ENCODE measurements at regions not wholly inside any gene's neighbourhood (a gene's known extent, or its start where the extent isn't known, plus 50 kb on each side); places are given as distances from the start of the nearest gene placed in this dataset.
"Not testable (repeated sequence)": the region's sequence is repeated elsewhere in the genome, so short reads cannot be mapped to it uniquely, and the experiment has no call there.

DNA sequence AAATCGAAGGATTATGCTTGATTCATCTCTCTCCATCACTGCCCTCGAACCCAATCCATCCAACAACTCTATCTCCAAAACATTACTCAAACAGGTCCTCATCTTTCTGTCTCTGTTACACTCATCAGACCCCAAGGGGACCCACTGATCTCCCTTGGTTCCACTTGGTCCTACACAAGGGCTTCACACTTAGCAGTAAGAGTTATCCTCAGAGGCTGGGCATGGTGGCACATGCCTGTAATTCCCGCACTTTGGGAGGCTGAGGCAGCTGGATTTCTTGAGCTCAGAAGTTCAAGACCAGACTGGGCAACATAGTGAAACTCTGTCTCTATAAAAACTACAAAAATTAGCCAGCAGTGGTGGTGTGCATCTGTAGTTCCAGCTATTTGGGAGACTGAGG, 302.9 kb upstream of the PLGLB2 start:
- TF ChIP-seq, protein P1, sequence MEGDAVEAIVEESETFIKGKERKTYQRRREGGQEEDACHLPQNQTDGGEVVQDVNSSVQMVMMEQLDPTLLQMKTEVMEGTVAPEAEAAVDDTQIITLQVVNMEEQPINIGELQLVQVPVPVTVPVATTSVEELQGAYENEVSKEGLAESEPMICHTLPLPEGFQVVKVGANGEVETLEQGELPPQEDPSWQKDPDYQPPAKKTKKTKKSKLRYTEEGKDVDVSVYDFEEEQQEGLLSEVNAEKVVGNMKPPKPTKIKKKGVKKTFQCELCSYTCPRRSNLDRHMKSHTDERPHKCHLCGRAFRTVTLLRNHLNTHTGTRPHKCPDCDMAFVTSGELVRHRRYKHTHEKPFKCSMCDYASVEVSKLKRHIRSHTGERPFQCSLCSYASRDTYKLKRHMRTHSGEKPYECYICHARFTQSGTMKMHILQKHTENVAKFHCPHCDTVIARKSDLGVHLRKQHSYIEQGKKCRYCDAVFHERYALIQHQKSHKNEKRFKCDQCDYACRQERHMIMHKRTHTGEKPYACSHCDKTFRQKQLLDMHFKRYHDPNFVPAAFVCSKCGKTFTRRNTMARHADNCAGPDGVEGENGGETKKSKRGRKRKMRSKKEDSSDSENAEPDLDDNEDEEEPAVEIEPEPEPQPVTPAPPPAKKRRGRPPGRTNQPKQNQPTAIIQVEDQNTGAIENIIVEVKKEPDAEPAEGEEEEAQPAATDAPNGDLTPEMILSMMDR (IDR thresholded peaks at IDR 0.05; ENCODE audit: low read depth, low read length, missing input control): not testable (repeated sequence)
- not testable (repeated sequence) for TF ChIP-seq GABPA (IDR thresholded peaks at IDR 0.05 in 1 of 2, conservative IDR thresholded peaks at IDR 0.05 in 1 of 2); YY1 (IDR thresholded peaks at IDR 0.05); RAD21 (IDR thresholded peaks at IDR 0.05); JUND (IDR thresholded peaks at IDR 0.05); SP1 (IDR thresholded peaks at IDR 0.05); FOXA1 (IDR thresholded peaks at IDR 0.05); RXRA (IDR thresholded peaks at IDR 0.05); TAF1 (conservative IDR thresholded peaks at IDR 0.05); ZBTB33 (IDR thresholded peaks at IDR 0.05); HNF4G (IDR thresholded peaks at IDR 0.05); ATF3 (IDR thresholded peaks at IDR 0.05)
- TF ChIP-seq, protein P2, sequence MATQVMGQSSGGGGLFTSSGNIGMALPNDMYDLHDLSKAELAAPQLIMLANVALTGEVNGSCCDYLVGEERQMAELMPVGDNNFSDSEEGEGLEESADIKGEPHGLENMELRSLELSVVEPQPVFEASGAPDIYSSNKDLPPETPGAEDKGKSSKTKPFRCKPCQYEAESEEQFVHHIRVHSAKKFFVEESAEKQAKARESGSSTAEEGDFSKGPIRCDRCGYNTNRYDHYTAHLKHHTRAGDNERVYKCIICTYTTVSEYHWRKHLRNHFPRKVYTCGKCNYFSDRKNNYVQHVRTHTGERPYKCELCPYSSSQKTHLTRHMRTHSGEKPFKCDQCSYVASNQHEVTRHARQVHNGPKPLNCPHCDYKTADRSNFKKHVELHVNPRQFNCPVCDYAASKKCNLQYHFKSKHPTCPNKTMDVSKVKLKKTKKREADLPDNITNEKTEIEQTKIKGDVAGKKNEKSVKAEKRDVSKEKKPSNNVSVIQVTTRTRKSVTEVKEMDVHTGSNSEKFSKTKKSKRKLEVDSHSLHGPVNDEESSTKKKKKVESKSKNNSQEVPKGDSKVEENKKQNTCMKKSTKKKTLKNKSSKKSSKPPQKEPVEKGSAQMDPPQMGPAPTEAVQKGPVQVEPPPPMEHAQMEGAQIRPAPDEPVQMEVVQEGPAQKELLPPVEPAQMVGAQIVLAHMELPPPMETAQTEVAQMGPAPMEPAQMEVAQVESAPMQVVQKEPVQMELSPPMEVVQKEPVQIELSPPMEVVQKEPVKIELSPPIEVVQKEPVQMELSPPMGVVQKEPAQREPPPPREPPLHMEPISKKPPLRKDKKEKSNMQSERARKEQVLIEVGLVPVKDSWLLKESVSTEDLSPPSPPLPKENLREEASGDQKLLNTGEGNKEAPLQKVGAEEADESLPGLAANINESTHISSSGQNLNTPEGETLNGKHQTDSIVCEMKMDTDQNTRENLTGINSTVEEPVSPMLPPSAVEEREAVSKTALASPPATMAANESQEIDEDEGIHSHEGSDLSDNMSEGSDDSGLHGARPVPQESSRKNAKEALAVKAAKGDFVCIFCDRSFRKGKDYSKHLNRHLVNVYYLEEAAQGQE (IDR thresholded peaks at IDR 0.05): not testable (repeated sequence)
- TF ChIP-seq, protein P3, sequence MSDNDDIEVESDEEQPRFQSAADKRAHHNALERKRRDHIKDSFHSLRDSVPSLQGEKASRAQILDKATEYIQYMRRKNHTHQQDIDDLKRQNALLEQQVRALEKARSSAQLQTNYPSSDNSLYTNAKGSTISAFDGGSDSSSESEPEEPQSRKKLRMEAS (IDR thresholded peaks at IDR 0.05): not testable (repeated sequence)
